H1 (cell line): ENCODE measurements at regions not wholly inside any gene's neighbourhood (a gene's known extent, or its start where the extent isn't known, plus 50 kb on each side); places are given as distances from the start of the nearest gene placed in this dataset.

Source experiments
- CTCF ChIA-PET: fragments of 300-600 bp; sonication (Branson Sonifier 250); formaldehyde crosslinking; loops from one replicate; lab custom pipeline; 2021; ENCODE audit not compliant: partially characterized antibody; lab: Charles Lee
- POLR2A ChIA-PET: fragments of 300-600 bp; sonication (Branson Sonifier 250); formaldehyde crosslinking; loops from one replicate; lab custom pipeline; 2021; ENCODE audit warnings: inconsistent platforms; ENCODE audit not compliant: partially characterized antibody; lab: Charles Lee
- DNase-seq, 2 experiments: peaks; one replicate each; pipeline versions ENCODE4 v3.0.0 to v3.0.0-alpha.2; 2010 to 2022; ENCODE audit warnings: low spot score in 2 of 2, low read depth in 1 of 2, mixed read lengths in 1 of 2
- FAIRE-seq: peaks from 2 replicates; lab custom pipeline; 2011; peaks lifted over from hg19 to GRCh38; lab: Jason Lieb, UNC
- H2AFZ ChIP-seq: 2 replicates; pipeline ENCODE4 v1.8.1; 2012; ENCODE audit warnings: low read length, inconsistent platforms
- H2AK5ac ChIP-seq: 2 replicates; pipeline ENCODE4 v1.6.1; 2013; ENCODE audit warnings: low read depth, low read length
- H2BK120ac ChIP-seq: replicated peaks from 2 replicates; pipeline ENCODE3; 2013; ENCODE audit warnings: low read depth, low read length, inconsistent platforms
- H2BK12ac ChIP-seq: 2 replicates; pipeline ENCODE4 v1.6.1; 2013; ENCODE audit warnings: low read depth, low read length
- H2BK15ac ChIP-seq: 2 replicates; pipeline ENCODE4 v1.6.1; 2013; ENCODE audit warnings: low read length
- H2BK20ac ChIP-seq: 2 replicates; pipeline ENCODE4 v1.6.1; 2013; ENCODE audit warnings: low read length
- H2BK5ac ChIP-seq: 2 replicates; pipeline ENCODE4 v1.6.1; 2013; ENCODE audit warnings: low read depth, low read length
- H3K14ac ChIP-seq: 2 replicates; pipeline ENCODE4 v1.6.1; 2013; ENCODE audit warnings: inconsistent platforms; ENCODE audit not compliant: insufficient read length
- H3K18ac ChIP-seq: 2 replicates; pipeline ENCODE4 v1.6.1; 2013; ENCODE audit warnings: low read length; ENCODE audit errors: extremely low read depth
- H3K23ac ChIP-seq: 2 replicates; pipeline ENCODE4 v1.6.1; 2013; ENCODE audit warnings: inconsistent platforms; ENCODE audit not compliant: insufficient read length
- H3K23me2 ChIP-seq: 2 replicates; pipeline ENCODE4 v1.6.1; 2013; ENCODE audit warnings: low read depth, low read length
- H3K27ac ChIP-seq: 2 replicates; pipeline ENCODE4 v1.6.1; 2011; ENCODE audit warnings: low read depth, low read length, inconsistent platforms
- H3K27me3 ChIP-seq, 4 experiments: replicated peaks in 1 of 4; 1 replicate in 1 of 4; 2 replicates in 3 of 4; pipeline versions ENCODE4 v1.6.1 to v1.8.1; 2011 to 2013; ENCODE audit warnings: low read length in 3 of 4, mild to moderate bottlenecking in 3 of 4, inconsistent platforms in 2 of 4, mixed read lengths in 2 of 4, moderate library complexity in 1 of 4; ENCODE audit not compliant: control insufficient read depth in 3 of 4, insufficient read depth in 3 of 4; ENCODE audit errors: extremely low read depth in 1 of 4
- H3K36me3 ChIP-seq, 4 experiments: 2 replicates each; pipeline versions ENCODE4 v1.6.1 to v1.8.1; 2011 to 2013; ENCODE audit warnings: mild to moderate bottlenecking in 4 of 4, low read length in 3 of 4, moderate library complexity in 2 of 4, control low read depth in 1 of 4, inconsistent platforms in 1 of 4; ENCODE audit not compliant: insufficient read depth in 4 of 4, control insufficient read depth in 2 of 4
- H3K4ac ChIP-seq: replicated peaks from 2 replicates; pipeline ENCODE3; 2013; ENCODE audit warnings: low read length, low read depth, mixed read lengths, inconsistent platforms; ENCODE audit not compliant: insufficient read length
- H3K4me1 ChIP-seq, 4 experiments: replicated peaks in 1 of 4; 1 replicate in 1 of 4; 2 replicates in 3 of 4; pipeline versions ENCODE4 v1.6.1 to v1.8.1; 2011 to 2013; ENCODE audit warnings: low read length in 3 of 4, inconsistent platforms in 2 of 4, mixed read lengths in 1 of 4; ENCODE audit not compliant: insufficient read depth in 4 of 4, control insufficient read depth in 3 of 4
- H3K4me2 ChIP-seq, 2 experiments: 2 replicates each; pipeline versions ENCODE4 v1.6.1 to v1.8.1; 2011 to 2013; ENCODE audit warnings: low read depth in 2 of 2, low read length in 2 of 2, control low read depth in 1 of 2, inconsistent platforms in 1 of 2, mild to moderate bottlenecking in 1 of 2; ENCODE audit not compliant: insufficient read depth in 1 of 2
- H3K4me3 ChIP-seq, 4 experiments: fragments of 200-600, 300-600 bp in 1 of 4; sonication (generic), shearing (Covaris generic), sonication (Bioruptor Twin) in 1 of 4; 2 replicates each; pipeline versions ENCODE4 v1.5.1 to v1.8.1; 2011 to 2016; ENCODE audit warnings: low read length in 4 of 4, low read depth in 3 of 4, control low read depth in 2 of 4, inconsistent platforms in 2 of 4, mild to moderate bottlenecking in 2 of 4, mixed read lengths in 1 of 4, moderate library complexity in 1 of 4; ENCODE audit not compliant: insufficient read depth in 2 of 4; ENCODE audit errors: extremely low read depth in 1 of 4
- H3K56ac ChIP-seq: replicated peaks from 2 replicates; pipeline ENCODE3; 2013; ENCODE audit warnings: low read depth, mild to moderate bottlenecking, mixed read lengths, low read length, inconsistent platforms; ENCODE audit not compliant: insufficient read length
- H3K79me1 ChIP-seq: 2 replicates; pipeline ENCODE4 v1.6.1; 2013; ENCODE audit warnings: low read depth, low read length, control low read depth
- H3K79me2 ChIP-seq, 2 experiments: 2 replicates each; pipeline versions ENCODE4 v1.6.1 to v1.8.1; 2012 to 2013; ENCODE audit warnings: low read length in 2 of 2, mild to moderate bottlenecking in 2 of 2, inconsistent platforms in 1 of 2; ENCODE audit not compliant: insufficient read depth in 2 of 2, control insufficient read depth in 1 of 2
- H3K9ac ChIP-seq, 4 experiments: replicated peaks in 1 of 4; 1 replicate in 1 of 4; 2 replicates in 3 of 4; pipeline versions ENCODE4 v1.6.1 to v1.8.1; 2011 to 2013; ENCODE audit warnings: low read depth in 3 of 4, low read length in 3 of 4, control low read depth in 2 of 4, mild to moderate bottlenecking in 2 of 4, moderate library complexity in 2 of 4, inconsistent platforms in 1 of 4; ENCODE audit errors: extremely low read depth in 1 of 4
- H3K9me3 ChIP-seq, 2 experiments: 2 replicates each; pipeline versions ENCODE4 v1.6.1 to v1.8.1; 2012 to 2013; ENCODE audit warnings: mild to moderate bottlenecking in 2 of 2, moderate library complexity in 2 of 2, control low read depth in 1 of 2, inconsistent platforms in 1 of 2, low read depth in 1 of 2, low read length in 1 of 2, mixed read lengths in 1 of 2; ENCODE audit not compliant: insufficient read depth in 2 of 2
- H4K20me1 ChIP-seq, 2 experiments: replicated peaks in 1 of 2; 2 replicates each; pipeline versions ENCODE3 to v1.8.1; 2011 to 2013; ENCODE audit warnings: inconsistent platforms in 2 of 2, low read length in 2 of 2, mild to moderate bottlenecking in 1 of 2; ENCODE audit not compliant: insufficient read depth in 2 of 2, control insufficient read depth in 1 of 2
- H4K5ac ChIP-seq: 2 replicates; pipeline ENCODE4 v1.6.1; 2013; ENCODE audit warnings: low read length, low read depth, mixed read lengths, inconsistent platforms; ENCODE audit not compliant: insufficient read length
- H4K8ac ChIP-seq: 2 replicates; pipeline ENCODE4 v1.8.0; 2013; ENCODE audit warnings: mild to moderate bottlenecking, moderate library complexity, low read length, inconsistent platforms; ENCODE audit not compliant: insufficient read depth; ENCODE audit errors: extremely low read depth
- H4K91ac ChIP-seq: replicated peaks from 2 replicates; pipeline ENCODE3; 2013; ENCODE audit warnings: low read length, mixed read lengths, inconsistent platforms; ENCODE audit not compliant: insufficient read length
- ATF3 ChIP-seq: IDR thresholded peaks from 2 replicates; pipeline ENCODE4 v1.6.1; 2011; ENCODE audit warnings: low read depth, mild to moderate bottlenecking, low read length; ENCODE audit not compliant: insufficient read depth
- CEBPB ChIP-seq: IDR thresholded peaks from 2 replicates; pipeline ENCODE4 v1.6.1; 2012; ENCODE audit warnings: low read depth, low read length
- CHD2 ChIP-seq: IDR thresholded peaks from 2 replicates; pipeline ENCODE4 v1.6.1; 2012; ENCODE audit warnings: low read length, improper control_type of control experiment
- GTF2F1 ChIP-seq: IDR thresholded peaks from 2 replicates; pipeline ENCODE4 v1.6.1; 2012; ENCODE audit warnings: low read depth, low read length, improper control_type of control experiment, borderline replicate concordance
- KDM1A ChIP-seq: fragments of 200-600, 300-600 bp; sonication (generic); IDR thresholded peaks from 2 replicates; pipeline ENCODE4 v1.7.1; 2016; ENCODE audit warnings: mild to moderate bottlenecking, low read length, borderline replicate concordance
- KDM4A ChIP-seq: IDR thresholded peaks from one replicate; pipeline ENCODE4 v1.7.1; 2012; ENCODE audit warnings: low read depth, mild to moderate bottlenecking, moderate library complexity, low read length, inconsistent platforms; ENCODE audit not compliant: severe bottlenecking
- SIN3A ChIP-seq, 2 experiments: IDR thresholded peaks in 1 of 2; conservative IDR thresholded peaks in 1 of 2; 2 replicates each; pipeline ENCODE4 v1.6.1; 2011 to 2012; ENCODE audit warnings: low read length in 2 of 2, improper control_type of control experiment in 1 of 2, low read depth in 1 of 2, mild to moderate bottlenecking in 1 of 2
- SIRT6 ChIP-seq: IDR thresholded peaks from one replicate; pipeline ENCODE4 v1.7.1; 2012; ENCODE audit warnings: low read length, inconsistent platforms
- SIX5 ChIP-seq: IDR thresholded peaks from 2 replicates; pipeline ENCODE4 v1.6.1; 2011; ENCODE audit warnings: mild to moderate bottlenecking, low read depth, low read length
- SP2 ChIP-seq: IDR thresholded peaks from 2 replicates; pipeline ENCODE4 v1.6.1; 2012; ENCODE audit warnings: mild to moderate bottlenecking, low read length, inconsistent platforms
- TAF7 ChIP-seq: optimal IDR thresholded peaks from 2 replicates; pipeline ENCODE3; 2011; ENCODE audit warnings: low read depth, mild to moderate bottlenecking, inconsistent platforms, low read length, moderate library complexity, borderline replicate concordance
- USF2 ChIP-seq: IDR thresholded peaks from 2 replicates; pipeline ENCODE4 v1.6.1; 2011; ENCODE audit warnings: low read length, improper control_type of control experiment
- WGBS, 2 experiments: shearing (Covaris generic) in 1 of 2; methylation state at CpG; one replicate each; pipeline versions ENCODE4 v1.1.6 to v1.1.7; 2013 to 2015; ENCODE audit warnings: low lambda C conversion rate in 2 of 2, mixed read lengths in 2 of 2, inconsistent platforms in 1 of 2, low coverage in 1 of 2, missing lambda C conversion rate in 1 of 2; ENCODE audit not compliant: insufficient replicate concordance in 2 of 2, insufficient coverage in 1 of 2, insufficient read length in 1 of 2; ENCODE audit errors: extremely low coverage in 1 of 2, missing lambda C conversion rate in 1 of 2; 5-methylcytosine and 5-hydroxymethylcytosine counted together

GRCh38 chr4:136516371-136516770 is 1015.9 kb downstream of the PCDH18 start:
- Histone ChIP-seq H4K8ac (no peak overlapping the region), H2AFZ (peak overlapping the region; percentile 94; the same call in 1 of the 2 replicates), H4K5ac (no peak overlapping the region), H3K4me2 (no peak overlapping the region), H2BK20ac (no peak overlapping the region; the same call in 1 of the 2 replicates), H3K79me2 (no peaks in the 10 kb centered on the region), H3K18ac (no peak overlapping the region), H2BK120ac (no peak overlapping the region), H2BK12ac (no peak overlapping the region), H3K36me3 (peaks cover 0 to 8% (median 3%) of the 10 kb centered on the region in 4 experiments; a peak in 3 of 8 replicates), H3K9ac (no peak overlapping the region), H4K91ac (no peak overlapping the region), H2BK5ac (no peak overlapping the region; the same call in 1 of the 2 replicates), H3K4ac (no peak overlapping the region), H3K23ac (no peak overlapping the region), H2AK5ac (no peak overlapping the region), H3K9me3 (peaks cover 18 to 19% of the 10 kb centered on the region in 2 experiments), H3K14ac (no peak overlapping the region), H3K4me3 (no peak overlapping the region), H3K27ac (no peak overlapping the region), H3K56ac (no peak overlapping the region), H3K79me1 (no peaks in the 10 kb centered on the region), H3K4me1 (no peaks in the 10 kb centered on the region; a peak in 2 of 7 replicates), H4K20me1 (no peaks in the 10 kb centered on the region), H2BK15ac (no peak overlapping the region), H3K27me3 (no peaks in the 10 kb centered on the region), H3K23me2 (no peaks in the 10 kb centered on the region; the same call in 1 of the 2 replicates)
- TF ChIP-seq SIN3A (conservative IDR thresholded peaks at IDR 0.05 in 1 of 2, IDR thresholded peaks at IDR 0.05 in 1 of 2; ENCODE audit: low read depth in 1 of 2, low read length in 2 of 2): no peak
- no peak for TF ChIP-seq SP2
- TF ChIP-seq USF2: no peak
- no peak for TF ChIP-seq KDM4A
- TF ChIP-seq CHD2: no peak
- TF ChIP-seq CEBPB: no peak
- no peak for TF ChIP-seq GTF2F1
- TF ChIP-seq SIX5: no peak
- no peak for TF ChIP-seq KDM1A
- TF ChIP-seq SIRT6: no peak
- no peak for TF ChIP-seq TAF7
- no peak for TF ChIP-seq ATF3
- POLR2A ChIA-PET: no interaction called here
- no peak for DNase-seq
- CTCF ChIA-PET: interaction anchor here (1.6 kb wide), 1 partner anchor 9 kb away, joined by 3 read pairs; no protein-coding TSS in a partner anchor
- WGBS, 2 experiments: 79% methylated on average over 3 of the region's 3 CpGs; no CpG with 5 or more reads in 1 of the 2 experiments
- no peak for FAIRE-seq
